Loucy (cell line): ENCODE measurements at regions not wholly inside any gene's neighbourhood (a gene's known extent, or its start where the extent isn't known, plus 50 kb on each side); places are given as distances from the start of the nearest gene placed in this dataset.

ENCODE experiments used
- EZH2phosphoT487 ChIP-seq: fragments of 200-600 bp; IDR thresholded peaks from 2 replicates; pipeline ENCODE4 v1.6.1; 2018; ENCODE audit warnings: antibody characterized with exemption, mild to moderate bottlenecking, moderate library complexity, borderline replicate concordance
- TF ChIP-seq, protein P1 (sequence below): fragments of 200-600 bp; sonication (generic); conservative IDR thresholded peaks from 2 replicates; pipeline ENCODE4 v1.5.1; 2014; ENCODE audit warnings: mild to moderate bottlenecking, antibody characterized with exemption, low read length

- TF ChIP-seq, protein P1, sequence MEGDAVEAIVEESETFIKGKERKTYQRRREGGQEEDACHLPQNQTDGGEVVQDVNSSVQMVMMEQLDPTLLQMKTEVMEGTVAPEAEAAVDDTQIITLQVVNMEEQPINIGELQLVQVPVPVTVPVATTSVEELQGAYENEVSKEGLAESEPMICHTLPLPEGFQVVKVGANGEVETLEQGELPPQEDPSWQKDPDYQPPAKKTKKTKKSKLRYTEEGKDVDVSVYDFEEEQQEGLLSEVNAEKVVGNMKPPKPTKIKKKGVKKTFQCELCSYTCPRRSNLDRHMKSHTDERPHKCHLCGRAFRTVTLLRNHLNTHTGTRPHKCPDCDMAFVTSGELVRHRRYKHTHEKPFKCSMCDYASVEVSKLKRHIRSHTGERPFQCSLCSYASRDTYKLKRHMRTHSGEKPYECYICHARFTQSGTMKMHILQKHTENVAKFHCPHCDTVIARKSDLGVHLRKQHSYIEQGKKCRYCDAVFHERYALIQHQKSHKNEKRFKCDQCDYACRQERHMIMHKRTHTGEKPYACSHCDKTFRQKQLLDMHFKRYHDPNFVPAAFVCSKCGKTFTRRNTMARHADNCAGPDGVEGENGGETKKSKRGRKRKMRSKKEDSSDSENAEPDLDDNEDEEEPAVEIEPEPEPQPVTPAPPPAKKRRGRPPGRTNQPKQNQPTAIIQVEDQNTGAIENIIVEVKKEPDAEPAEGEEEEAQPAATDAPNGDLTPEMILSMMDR = no peak
- TF ChIP-seq EZH2phosphoT487 = no peak
These were observed 777.6 kb downstream of the KCNJ18 start for GRCh38 chr17:22469941-22470340.
